ENCODE measurements at regions not wholly inside any gene's neighbourhood (a gene's known extent, or its start where the extent isn't known, plus 50 kb on each side); places are given as distances from the start of the nearest gene placed in this dataset.

DNA sequence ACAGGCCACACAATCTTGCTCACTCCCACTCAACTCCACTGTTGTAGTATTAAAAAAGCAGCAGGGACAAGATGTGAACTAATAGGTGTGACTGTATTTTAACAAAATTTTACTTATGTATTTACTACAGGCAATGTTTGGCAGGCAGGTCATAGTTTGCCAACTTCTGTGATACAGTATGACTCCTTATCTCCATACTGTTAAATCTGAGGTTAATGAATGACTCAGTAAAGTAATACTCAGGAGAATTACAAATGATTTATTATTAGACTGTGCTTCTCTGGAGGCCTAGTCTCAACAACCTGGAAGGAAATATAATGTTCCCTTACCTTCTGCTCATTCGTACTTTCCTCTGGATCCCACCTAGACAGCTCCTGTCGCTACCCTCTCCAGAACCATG is 258.6 kb upstream of the KCNMB2 start:
- intact Hi-C loops (cut with micrococcal nuclease; ENCODE audit: unreplicated experiment): no loop called here
- TF ChIP-seq, protein P1, sequence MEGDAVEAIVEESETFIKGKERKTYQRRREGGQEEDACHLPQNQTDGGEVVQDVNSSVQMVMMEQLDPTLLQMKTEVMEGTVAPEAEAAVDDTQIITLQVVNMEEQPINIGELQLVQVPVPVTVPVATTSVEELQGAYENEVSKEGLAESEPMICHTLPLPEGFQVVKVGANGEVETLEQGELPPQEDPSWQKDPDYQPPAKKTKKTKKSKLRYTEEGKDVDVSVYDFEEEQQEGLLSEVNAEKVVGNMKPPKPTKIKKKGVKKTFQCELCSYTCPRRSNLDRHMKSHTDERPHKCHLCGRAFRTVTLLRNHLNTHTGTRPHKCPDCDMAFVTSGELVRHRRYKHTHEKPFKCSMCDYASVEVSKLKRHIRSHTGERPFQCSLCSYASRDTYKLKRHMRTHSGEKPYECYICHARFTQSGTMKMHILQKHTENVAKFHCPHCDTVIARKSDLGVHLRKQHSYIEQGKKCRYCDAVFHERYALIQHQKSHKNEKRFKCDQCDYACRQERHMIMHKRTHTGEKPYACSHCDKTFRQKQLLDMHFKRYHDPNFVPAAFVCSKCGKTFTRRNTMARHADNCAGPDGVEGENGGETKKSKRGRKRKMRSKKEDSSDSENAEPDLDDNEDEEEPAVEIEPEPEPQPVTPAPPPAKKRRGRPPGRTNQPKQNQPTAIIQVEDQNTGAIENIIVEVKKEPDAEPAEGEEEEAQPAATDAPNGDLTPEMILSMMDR (conservative IDR thresholded peaks at IDR 0.05; ENCODE audit: low read depth, low read length): no peak
- TF ChIP-seq EZH2 (IDR thresholded peaks at IDR 0.05; ENCODE audit: borderline replicate concordance, low read depth, low read length, poor library complexity, severe bottlenecking): no peak

DNA sequence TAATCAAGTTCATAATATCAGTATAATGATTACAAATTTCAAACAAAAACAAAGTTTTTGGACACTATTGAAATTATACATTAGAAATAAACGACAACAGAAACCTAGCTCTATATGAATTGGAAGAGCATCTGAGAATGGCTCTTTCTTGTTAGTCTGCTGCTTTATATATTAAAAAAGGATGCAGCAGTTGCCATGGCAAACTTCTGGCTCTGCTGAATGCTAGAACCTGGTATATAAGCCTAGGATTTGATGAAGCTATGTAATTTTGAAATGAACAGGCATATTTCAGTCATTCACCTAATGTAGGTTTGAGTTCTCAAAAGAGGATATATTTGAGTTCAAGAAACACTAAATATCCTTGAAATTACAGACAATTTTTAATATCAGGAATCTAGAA is 252.7 kb upstream of the KCNMB2 start:
- peaks cover 13% of the 10 kb centered on the region for H3K9me3 ChIP-seq (ENCODE audit: low read depth, low read length, poor library complexity, severe bottlenecking)
- H3K4me1 ChIP-seq (ENCODE audit: insufficient read depth, low read length, poor library complexity, severe bottlenecking): no peaks in the 10 kb centered on the region
- no peak overlapping the region for H3K27ac ChIP-seq (ENCODE audit: low read depth, low read length, poor library complexity, severe bottlenecking)
- DNase-seq (ENCODE audit: low spot score): no peak
- intact Hi-C loops (cut with micrococcal nuclease; ENCODE audit: unreplicated experiment): no loop called here
- ChIA-PET CTCF (interaction anchor here (0.6 to 0.7 kb wide), 2 partner anchors 480 to 529 kb away, joined by 4 to 14 read pairs; no protein-coding TSS in a partner anchor), POLR2A (ENCODE audit: low non-redundant PET) (interaction anchor here (0.5 kb wide), 1 partner anchor 116 kb away, joined by 4 read pairs; no protein-coding TSS in a partner anchor)
- TF ChIP-seq, protein P1 (conservative IDR thresholded peaks at IDR 0.05; ENCODE audit: low read depth, low read length): no peak
- TF ChIP-seq EZH2 (IDR thresholded peaks at IDR 0.05; ENCODE audit: borderline replicate concordance, low read depth, low read length, poor library complexity, severe bottlenecking): no peak
- no peaks in the 10 kb centered on the region for H3K36me3 ChIP-seq (ENCODE audit: insufficient read depth, low read length, poor library complexity, severe bottlenecking)
- no peaks in the 10 kb centered on the region for H3K27me3 ChIP-seq (replicated peaks; ENCODE audit: insufficient read depth, low read depth, low read length, poor library complexity)
- H3K4me3 ChIP-seq (ENCODE audit: low read depth, low read length, poor library complexity, severe bottlenecking): no peak overlapping the region
- BruUV-seq (replicated peaks): no TSS peak

More for the DNA sequence above, 258.6 kb upstream of the KCNMB2 start:
- Histone ChIP-seq H3K9me3 (ENCODE audit: low read depth, low read length, poor library complexity, severe bottlenecking) (peaks cover 13% of the 10 kb centered on the region), H3K36me3 (ENCODE audit: insufficient read depth, low read length, poor library complexity, severe bottlenecking) (no peaks in the 10 kb centered on the region), H3K27ac (ENCODE audit: low read depth, low read length, poor library complexity, severe bottlenecking) (no peak overlapping the region), H3K4me1 (ENCODE audit: insufficient read depth, low read length, poor library complexity, severe bottlenecking) (no peaks in the 10 kb centered on the region), H3K4me3 (ENCODE audit: low read depth, low read length, poor library complexity, severe bottlenecking) (no peak overlapping the region), H3K27me3 (replicated peaks; ENCODE audit: insufficient read depth, low read depth, low read length, poor library complexity) (no peaks in the 10 kb centered on the region)
- ChIA-PET CTCF (no interaction called here), POLR2A (ENCODE audit: low non-redundant PET) (no interaction called here)
- no peak for DNase-seq (ENCODE audit: low spot score)
- BruUV-seq (replicated peaks): no TSS peak

DNA sequence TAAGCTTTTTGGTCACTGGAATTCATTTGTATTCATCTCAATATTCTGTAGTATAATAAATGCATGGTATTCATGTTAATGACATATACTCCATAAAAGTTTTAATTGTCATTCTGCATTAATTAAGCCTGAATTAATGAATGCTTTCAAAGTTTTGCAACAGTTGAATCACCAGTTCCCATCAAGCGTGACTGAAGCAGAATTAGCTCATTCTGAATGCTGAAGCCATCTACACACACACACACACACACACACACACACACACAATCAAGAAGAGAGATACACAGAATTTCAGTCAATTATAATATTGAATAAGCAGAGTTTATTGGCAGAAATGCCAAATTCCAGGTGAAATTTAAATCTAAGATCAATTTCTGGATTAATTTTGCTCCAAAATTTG is 252.1 kb upstream of the KCNMB2 start:
- Histone ChIP-seq H3K27ac (ENCODE audit: low read depth, low read length, poor library complexity, severe bottlenecking) (no peak overlapping the region), H3K9me3 (ENCODE audit: low read depth, low read length, poor library complexity, severe bottlenecking) (peaks cover 8% of the 10 kb centered on the region), H3K4me1 (ENCODE audit: insufficient read depth, low read length, poor library complexity, severe bottlenecking) (no peaks in the 10 kb centered on the region), H3K27me3 (replicated peaks; ENCODE audit: insufficient read depth, low read depth, low read length, poor library complexity) (no peaks in the 10 kb centered on the region), H3K36me3 (ENCODE audit: insufficient read depth, low read length, poor library complexity, severe bottlenecking) (no peaks in the 10 kb centered on the region), H3K4me3 (ENCODE audit: low read depth, low read length, poor library complexity, severe bottlenecking) (no peak overlapping the region)
- no peak for DNase-seq (ENCODE audit: low spot score)
- intact Hi-C loops (cut with micrococcal nuclease; ENCODE audit: unreplicated experiment): no loop called here
- no TSS peak for BruUV-seq (replicated peaks)
- ChIA-PET POLR2A (ENCODE audit: low non-redundant PET) (interaction anchor here (0.5 kb wide), 1 partner anchor 117 kb away, joined by 4 read pairs; no protein-coding TSS in a partner anchor), CTCF (interaction anchor here (0.6 kb wide), 1 partner anchor 480 kb away, joined by 14 read pairs; no protein-coding TSS in a partner anchor)
- TF ChIP-seq, protein P1 (conservative IDR thresholded peaks at IDR 0.05; ENCODE audit: low read depth, low read length): no peak
- TF ChIP-seq EZH2 (IDR thresholded peaks at IDR 0.05; ENCODE audit: borderline replicate concordance, low read depth, low read length, poor library complexity, severe bottlenecking): no peak

Measured in A673 (cell line).